ENCODE measurements at regions not wholly inside any gene's neighbourhood (a gene's known extent, or its start where the extent isn't known, plus 50 kb on each side); places are given as distances from the start of the nearest gene placed in this dataset.

- 0% methylated on average over 5 of the region's 5 CpGs for WGBS (ENCODE audit: insufficient coverage, low coverage, missing lambda C conversion rate)
- peaks cover 6 to 23% of the 10 kb centered on the region in 2 experiments; a peak in 3 of 5 replicates for H3K27me3 ChIP-seq (ENCODE audit: control insufficient read depth in 2 of 2, insufficient read depth in 2 of 2, low read length in 2 of 2)
- BruUV-seq (replicated peaks), result no TSS peak
- H3K27ac ChIP-seq (ENCODE audit: extremely low read depth, low read depth, low read length), result no peak overlapping the region
- CTCF ChIA-PET (ENCODE audit: low intra/inter-chr PET ratio), result no interaction called here
- no peak overlapping the region for H3K9ac ChIP-seq (ENCODE audit: insufficient read depth in 1 of 2, low read depth in 2 of 2, low read length in 2 of 2)
- no peaks in the 10 kb centered on the region for H3K79me2 ChIP-seq (ENCODE audit: control insufficient read depth, insufficient read depth, low read length)
- H3K9me3 ChIP-seq (replicated peaks; ENCODE audit: control insufficient read depth, insufficient read depth, low read depth, low read length), result no peaks in the 10 kb centered on the region
- no peaks in the 10 kb centered on the region; a peak in 1 of 5 replicates for H3K4me1 ChIP-seq (replicated peaks in 1 of 2; ENCODE audit: control insufficient read depth in 2 of 2, insufficient read depth in 2 of 2, low read length in 2 of 2)
- H3K4me2 ChIP-seq (ENCODE audit: insufficient read depth, low read length), result no peak overlapping the region
- POLR2A ChIA-PET, result interaction anchor here (0.6 kb wide), 2 partner anchors 9 to 171 kb away, joined by 3 read pairs; no protein-coding TSS in a partner anchor
- H4K20me1 ChIP-seq (replicated peaks; ENCODE audit: control insufficient read depth, insufficient read depth, low read length), result no peaks in the 10 kb centered on the region; the same call in 1 of the 2 replicates
- no peak for ATAC-seq
- DNase-seq (ENCODE audit: extremely low read depth in 1 of 4, low spot score in 3 of 4), result no peak
- TF ChIP-seq TRIM28 (IDR thresholded peaks at IDR 0.05) (no peak), HMGXB4 (CRISPR knock-in tag; IDR thresholded peaks at IDR 0.05) (no peak), ZFP30 (CRISPR knock-in tag; IDR thresholded peaks at IDR 0.05; ENCODE audit: borderline replicate concordance) (no peak), TFAP4 (CRISPR knock-in tag; IDR thresholded peaks at IDR 0.05; ENCODE audit: borderline replicate concordance) (no peak)
- no peak for FAIRE-seq
- intact Hi-C loops (cut with micrococcal nuclease) (no loop called here), in situ Hi-C loops (cut with MboI) (no loop called here)
- H3K9me1 ChIP-seq (ENCODE audit: control insufficient read depth, insufficient read depth, low read length), result no peaks in the 10 kb centered on the region
- no peak overlapping the region for H3K4me3 ChIP-seq
- no peaks in the 10 kb centered on the region for H3K36me3 ChIP-seq (ENCODE audit: control insufficient read depth, insufficient read depth, low read length)
- no peak overlapping the region for H2AFZ ChIP-seq (ENCODE audit: low read depth, low read length)
Observed at GRCh38 chr9:135012166-135012565, 75.3 kb upstream of the OLFM1 start.
